Posterior cingulate gyrus (tissue), 11 donors: ENCODE measurements at regions not wholly inside any gene's neighbourhood (a gene's known extent, or its start where the extent isn't known, plus 50 kb on each side); places are given as distances from the start of the nearest gene placed in this dataset.
"Not testable (repeated sequence)": the region's sequence is repeated elsewhere in the genome, so short reads cannot be mapped to it uniquely, and the experiment has no call there.

Experiments used
- DNase-seq, 10 donors: peaks; one replicate each; pipeline versions ENCODE4 v3.0.0 to v3.0.0-alpha.2; 2020 to 2021; ENCODE audit warnings: mixed read lengths in 3 of 10
- intact Hi-C: fragments of 100-400 bp; cut with DNase I; formaldehyde crosslinking; loops from one replicate; pipeline ENCODE4 v1.15.1; 2023

GRCh38 chr2:226189061-226189460 lies 610.6 kb downstream of the IRS1 start:
- no peak for DNase-seq
- intact Hi-C loops, result no loop called here

GRCh38 chr2:226187616-226188015 lies 612.0 kb downstream of the IRS1 start:
- intact Hi-C loops, result no loop called here
- no peak for DNase-seq

- no peak for DNase-seq
- intact Hi-C loops, result no loop called here
Measured at GRCh38 chr2:226187156-226187555, 612.5 kb downstream of the IRS1 start.

- intact Hi-C loops, result no loop called here
- DNase-seq, result no peak
Measured at GRCh38 chr2:226185616-226186211, 613.9 kb downstream of the IRS1 start.

- peak in 1 of 10 donors; percentile 16 for DNase-seq
- intact Hi-C loops, result no loop called here
Measured at GRCh38 chr2:226184940-226185615, 614.5 kb downstream of the IRS1 start.

- intact Hi-C loops, result no loop called here
- no peak for DNase-seq
Measured at GRCh38 chr2:226184540-226184939, 615.1 kb downstream of the IRS1 start.

- intact Hi-C loops, result no loop called here
Measured at GRCh38 chr2:226183550-226183949, 616.1 kb downstream of the IRS1 start.

GRCh38 chr2:226183033-226183432 lies 616.6 kb downstream of the IRS1 start:
- intact Hi-C loops, result no loop called here
- no peak for DNase-seq

More at GRCh38 chr2:226183550-226183949, 616.1 kb downstream of the IRS1 start:
- DNase-seq, result no peak

GRCh38 chr2:226181909-226182308 lies 617.7 kb downstream of the IRS1 start:
- DNase-seq, result no peak
- intact Hi-C loops, result no loop called here

GRCh38 chr2:226180281-226180884 lies 619.2 kb downstream of the IRS1 start:
- peak in 1 of 10 donors; percentile 49 for DNase-seq
- intact Hi-C loops, result no loop called here

- DNase-seq, result no peak
- intact Hi-C loops, result no loop called here
Measured at GRCh38 chr2:226179010-226179409, 620.6 kb downstream of the IRS1 start.

GRCh38 chr2:226176283-226176984 lies 623.2 kb downstream of the IRS1 start:
- no peak for DNase-seq
- intact Hi-C loops, result no loop called here

GRCh38 chr2:226174390-226174789 lies 625.2 kb downstream of the IRS1 start:
- no peak for DNase-seq
- intact Hi-C loops, result no loop called here

GRCh38 chr2:226172939-226173338 lies 626.7 kb downstream of the IRS1 start:
- intact Hi-C loops, result no loop called here
- no peak for DNase-seq

GRCh38 chr2:226172309-226172708 lies 627.3 kb downstream of the IRS1 start:
- intact Hi-C loops, result no loop called here
- no peak for DNase-seq

GRCh38 chr2:226169751-226170581 lies 629.7 kb downstream of the IRS1 start:
- no peak for DNase-seq
- intact Hi-C loops, result no loop called here

GRCh38 chr2:226168496-226169160 lies 631.0 kb downstream of the IRS1 start:
- intact Hi-C loops, result no loop called here
- DNase-seq, result no peak

GRCh38 chr2:226164512-226164911 lies 635.1 kb downstream of the IRS1 start:
- DNase-seq, result no peak
- intact Hi-C loops, result no loop called here

GRCh38 chr2:226160617-226161016 lies 639.0 kb downstream of the IRS1 start:
- intact Hi-C loops, result not testable (repeated sequence)

GRCh38 chr2:226159875-226160479 lies 639.6 kb downstream of the IRS1 start:
- no peak for DNase-seq
- intact Hi-C loops, result no loop called here

More at GRCh38 chr2:226160617-226161016, 639.0 kb downstream of the IRS1 start:
- not testable (repeated sequence) for DNase-seq
